MCF 10A (cell line): ENCODE measurements at regions not wholly inside any gene's neighbourhood (a gene's known extent, or its start where the extent isn't known, plus 50 kb on each side); places are given as distances from the start of the nearest gene placed in this dataset.

ENCODE experiments used
- BruUV-seq: library from RNA; stranded (reverse); fragments of 400-500 nt; replicated peaks from 2 replicates; lab custom pipeline; 2021; lab: Mats Ljungman, UMichigan
- CTCF ChIA-PET: fragments of 300-600 bp; sonication (Branson Sonifier 250); formaldehyde crosslinking; extraction: SDS; loops from one replicate; lab custom pipeline; 2021; ENCODE audit warnings: antibody characterized with exemption, inconsistent platforms; lab: Yijun Ruan, JAX
- POLR2A ChIA-PET: fragments of 300-600, 350-650 bp; sonication (Branson Sonifier 250); formaldehyde crosslinking; extraction: SDS; loops from one replicate; lab custom pipeline; 2020; ENCODE audit warnings: antibody characterized with exemption, inconsistent platforms; lab: Yijun Ruan, JAX
- DNase-seq: peaks from one replicate; pipeline ENCODE4 v3.0.0-alpha.2; 2018; ENCODE audit not compliant: unreplicated experiment
- H3K27ac Mint-ChIP-seq: one replicate; pipeline ENCODE4 v1.8.0; 2022; ENCODE audit warnings: mild to moderate bottlenecking, low read depth, mixed read lengths; ENCODE audit not compliant: unreplicated experiment
- H3K27me3 Mint-ChIP-seq: one replicate; pipeline ENCODE4 v1.8.0; 2022; ENCODE audit warnings: mixed read lengths; ENCODE audit not compliant: insufficient read depth, unreplicated experiment
- H3K36me3 Mint-ChIP-seq: one replicate; pipeline ENCODE4 v1.8.0; 2022; ENCODE audit warnings: mild to moderate bottlenecking, moderate library complexity, mixed read lengths; ENCODE audit not compliant: insufficient read depth, unreplicated experiment
- H3K4me1 Mint-ChIP-seq: one replicate; pipeline ENCODE4 v1.8.0; 2022; ENCODE audit warnings: mixed read lengths; ENCODE audit not compliant: insufficient read depth, unreplicated experiment
- H3K4me3 Mint-ChIP-seq: one replicate; pipeline ENCODE4 v1.8.0; 2022; ENCODE audit warnings: mild to moderate bottlenecking, moderate library complexity, mixed read lengths; ENCODE audit not compliant: unreplicated experiment
- H3K9me3 Mint-ChIP-seq: one replicate; pipeline ENCODE4 v1.8.0; 2022; ENCODE audit warnings: mixed read lengths; ENCODE audit not compliant: unreplicated experiment
- CTCF ChIP-seq: fragments of 200-600 bp; IDR thresholded peaks from one replicate; pipeline ENCODE4 v1.8.0; 2022; ENCODE audit warnings: antibody characterized with exemption, mild to moderate bottlenecking; ENCODE audit not compliant: unreplicated experiment
- intact Hi-C: fragments of 100-400 bp; cut with micrococcal nuclease; formaldehyde crosslinking; loops from 2 replicates; pipeline ENCODE4 v1.14.1; 2022

GRCh38 chr2:136452528-136452927 lies 312.8 kb upstream of the THSD7B start:
- Mint-ChIP-seq H3K4me1 (no peaks in the 10 kb centered on the region), H3K27ac (no peak overlapping the region), H3K36me3 (no peaks in the 10 kb centered on the region), H3K9me3 (no peaks in the 10 kb centered on the region), H3K27me3 (peaks cover 76% of the 10 kb centered on the region), H3K4me3 (no peak overlapping the region)
- ChIA-PET POLR2A (no interaction called here), CTCF (no interaction called here)
- BruUV-seq = no TSS peak
- TF ChIP-seq CTCF = no peak
- no peak for DNase-seq
- intact Hi-C loops = no loop called here

GRCh38 chr2:136448986-136449780 lies 316.2 kb upstream of the THSD7B start:
- CTCF ChIA-PET = no interaction called here
- no peak for DNase-seq
- no peaks in the 10 kb centered on the region for H3K36me3 Mint-ChIP-seq
- TF ChIP-seq CTCF = no peak
- POLR2A ChIA-PET = no interaction called here
- BruUV-seq = no TSS peak
- intact Hi-C loops = no loop called here
- H3K4me3 Mint-ChIP-seq = no peak overlapping the region
- no peaks in the 10 kb centered on the region for H3K4me1 Mint-ChIP-seq
- H3K9me3 Mint-ChIP-seq = no peaks in the 10 kb centered on the region
- H3K27ac Mint-ChIP-seq = no peak overlapping the region
- peaks cover 50% of the 10 kb centered on the region for H3K27me3 Mint-ChIP-seq

GRCh38 chr2:136448432-136448831 lies 316.9 kb upstream of the THSD7B start:
- DNase-seq = no peak
- H3K4me3 Mint-ChIP-seq = no peak overlapping the region
- BruUV-seq = no TSS peak
- CTCF ChIA-PET = no interaction called here
- H3K27me3 Mint-ChIP-seq = peaks cover 43% of the 10 kb centered on the region
- H3K4me1 Mint-ChIP-seq = no peaks in the 10 kb centered on the region
- H3K9me3 Mint-ChIP-seq = no peaks in the 10 kb centered on the region
- POLR2A ChIA-PET = no interaction called here
- intact Hi-C loops = no loop called here
- no peaks in the 10 kb centered on the region for H3K36me3 Mint-ChIP-seq
- no peak overlapping the region for H3K27ac Mint-ChIP-seq
- TF ChIP-seq CTCF = no peak

- H3K9me3 Mint-ChIP-seq = no peaks in the 10 kb centered on the region
Observed at GRCh38 chr2:136444323-136444722, 321.0 kb upstream of the THSD7B start.

More at GRCh38 chr2:136444323-136444722, 321.0 kb upstream of the THSD7B start:
- Mint-ChIP-seq H3K36me3 (no peaks in the 10 kb centered on the region), H3K27me3 (peaks cover 40% of the 10 kb centered on the region), H3K4me3 (no peak overlapping the region), H3K27ac (no peak overlapping the region), H3K4me1 (no peaks in the 10 kb centered on the region)
- BruUV-seq = no TSS peak
- CTCF ChIA-PET = interaction anchor here (2.0 kb wide), 1 partner anchor 21 kb away, joined by 13 read pairs; no protein-coding TSS in a partner anchor
- POLR2A ChIA-PET = no interaction called here
- no peak for TF ChIP-seq CTCF
- DNase-seq = no peak
- intact Hi-C loops = no loop called here
